Astrocyte (in vitro differentiated cells and primary cell): ENCODE measurements at regions not wholly inside any gene's neighbourhood (a gene's known extent, or its start where the extent isn't known, plus 50 kb on each side); places are given as distances from the start of the nearest gene placed in this dataset.

Source experiments
- EZH2 ChIP-seq: IDR thresholded peaks from 2 replicates; pipeline ENCODE4 v1.6.1; 2012; ENCODE audit warnings: mild to moderate bottlenecking, low read length, inconsistent platforms; ENCODE audit not compliant: insufficient read depth
- TF ChIP-seq, protein P1 (sequence below): IDR thresholded peaks from 2 replicates; pipeline ENCODE4 v1.5.1; 2011; ENCODE audit warnings: low read depth, mild to moderate bottlenecking, inconsistent platforms, low read length, moderate library complexity; ENCODE audit not compliant: insufficient read depth

GRCh38 chr2:7685342-7686015 is 768.3 kb downstream of the RNF144A start:
- TF ChIP-seq, protein P1, sequence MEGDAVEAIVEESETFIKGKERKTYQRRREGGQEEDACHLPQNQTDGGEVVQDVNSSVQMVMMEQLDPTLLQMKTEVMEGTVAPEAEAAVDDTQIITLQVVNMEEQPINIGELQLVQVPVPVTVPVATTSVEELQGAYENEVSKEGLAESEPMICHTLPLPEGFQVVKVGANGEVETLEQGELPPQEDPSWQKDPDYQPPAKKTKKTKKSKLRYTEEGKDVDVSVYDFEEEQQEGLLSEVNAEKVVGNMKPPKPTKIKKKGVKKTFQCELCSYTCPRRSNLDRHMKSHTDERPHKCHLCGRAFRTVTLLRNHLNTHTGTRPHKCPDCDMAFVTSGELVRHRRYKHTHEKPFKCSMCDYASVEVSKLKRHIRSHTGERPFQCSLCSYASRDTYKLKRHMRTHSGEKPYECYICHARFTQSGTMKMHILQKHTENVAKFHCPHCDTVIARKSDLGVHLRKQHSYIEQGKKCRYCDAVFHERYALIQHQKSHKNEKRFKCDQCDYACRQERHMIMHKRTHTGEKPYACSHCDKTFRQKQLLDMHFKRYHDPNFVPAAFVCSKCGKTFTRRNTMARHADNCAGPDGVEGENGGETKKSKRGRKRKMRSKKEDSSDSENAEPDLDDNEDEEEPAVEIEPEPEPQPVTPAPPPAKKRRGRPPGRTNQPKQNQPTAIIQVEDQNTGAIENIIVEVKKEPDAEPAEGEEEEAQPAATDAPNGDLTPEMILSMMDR = no peak
- no peak for TF ChIP-seq EZH2
